ENCODE measurements at regions not wholly inside any gene's neighbourhood (a gene's known extent, or its start where the extent isn't known, plus 50 kb on each side); places are given as distances from the start of the nearest gene placed in this dataset.
A peak's percentile ranks its signal among the peaks of the same experiment; 100 is the strongest.

GRCh38 chr5:34486160-34486848 is 169.8 kb upstream of the RAI14 start:
- peak; percentile 74 for DNase-seq (ENCODE audit: low spot score)
- peak; percentile 73 for TF ChIP-seq CTCF (IDR thresholded peaks at IDR 0.05; ENCODE audit: extremely low read depth, missing control alignments)

GRCh38 chr5:34486849-34487158 is 169.3 kb upstream of the RAI14 start:
- DNase-seq (ENCODE audit: low spot score), result no peak
- no peak for TF ChIP-seq CTCF (IDR thresholded peaks at IDR 0.05; ENCODE audit: extremely low read depth, missing control alignments)

GRCh38 chr5:34487159-34487879 is 168.8 kb upstream of the RAI14 start:
- no peak for DNase-seq (ENCODE audit: low spot score)
- TF ChIP-seq CTCF (IDR thresholded peaks at IDR 0.05; ENCODE audit: extremely low read depth, missing control alignments), result no peak

- no peak for TF ChIP-seq CTCF (IDR thresholded peaks at IDR 0.05; ENCODE audit: extremely low read depth, missing control alignments)
- no peak for DNase-seq (ENCODE audit: low spot score)
Observed at GRCh38 chr5:34487956-34488355, 168.2 kb upstream of the RAI14 start.

- no peak for TF ChIP-seq CTCF (IDR thresholded peaks at IDR 0.05; ENCODE audit: extremely low read depth, missing control alignments)
- no peak for DNase-seq (ENCODE audit: low spot score)
Observed at GRCh38 chr5:34488984-34489383, 167.1 kb upstream of the RAI14 start.

GRCh38 chr5:34490506-34491250 is 165.4 kb upstream of the RAI14 start:
- TF ChIP-seq CTCF (IDR thresholded peaks at IDR 0.05; ENCODE audit: extremely low read depth, missing control alignments), result no peak
- no peak for DNase-seq (ENCODE audit: low spot score)

- no peak for DNase-seq (ENCODE audit: low spot score)
- no peak for TF ChIP-seq CTCF (IDR thresholded peaks at IDR 0.05; ENCODE audit: extremely low read depth, missing control alignments)
Observed at GRCh38 chr5:34491251-34491620, 164.9 kb upstream of the RAI14 start.

Measured in GM20000 (cell line).